HepG2 (cell line): ENCODE measurements at regions not wholly inside any gene's neighbourhood (a gene's known extent, or its start where the extent isn't known, plus 50 kb on each side); places are given as distances from the start of the nearest gene placed in this dataset.
A peak's percentile ranks its signal among the peaks of the same experiment; 100 is the strongest.

Source experiments
- ARNT ChIP-seq: fragments of 450-650 bp; IDR thresholded peaks from 2 replicates; pipeline ENCODE4 v1.6.1; 2017
- BRCA1 ChIP-seq: sonication (generic); formaldehyde crosslinking; IDR thresholded peaks from 2 replicates; pipeline ENCODE4 v1.4.0; 2020; ENCODE audit warnings: missing genetic modification reagents
- FOXK1 ChIP-seq: sonication (generic); formaldehyde crosslinking; IDR thresholded peaks from 2 replicates; pipeline ENCODE4 v1.4.0; 2020; ENCODE audit warnings: low read depth, missing genetic modification reagents, borderline replicate concordance
- HNF1A ChIP-seq, 2 experiments: sonication (generic) in 1 of 2; formaldehyde crosslinking in 1 of 2; IDR thresholded peaks; 2 replicates each; pipeline versions ENCODE4 v1.4.0 to v1.6.1; 2016 to 2020; ENCODE audit warnings: borderline replicate concordance in 1 of 2, low read depth in 1 of 2, mild to moderate bottlenecking in 1 of 2, missing genetic modification reagents in 1 of 2
- MAFG ChIP-seq: sonication (generic); formaldehyde crosslinking; IDR thresholded peaks from 2 replicates; pipeline ENCODE4 v1.5.1; 2020; ENCODE audit warnings: mild to moderate bottlenecking, missing genetic modification reagents
- RCOR2 ChIP-seq: IDR thresholded peaks from 2 replicates; pipeline ENCODE4 v1.6.1; 2016; ENCODE audit warnings: missing biosample characterization, missing genetic modification reagents
- RFXAP ChIP-seq: sonication (generic); formaldehyde crosslinking; IDR thresholded peaks from 2 replicates; pipeline ENCODE4 v1.4.0; 2020; ENCODE audit warnings: missing genetic modification reagents, borderline replicate concordance
- SMAD1 ChIP-seq: sonication (generic); formaldehyde crosslinking; IDR thresholded peaks from 2 replicates; pipeline ENCODE4 v1.4.0; 2020; ENCODE audit warnings: missing genetic modification reagents, low read depth, mild to moderate bottlenecking, borderline replicate concordance
- TOPORS ChIP-seq: sonication (generic); formaldehyde crosslinking; IDR thresholded peaks from 2 replicates; pipeline ENCODE4 v1.8.0; 2023; ENCODE audit warnings: mild to moderate bottlenecking, missing genetic modification reagents
- YEATS2 ChIP-seq: sonication (generic); formaldehyde crosslinking; IDR thresholded peaks from 2 replicates; pipeline ENCODE4 v1.4.0; 2020; ENCODE audit warnings: missing genetic modification reagents, borderline replicate concordance
- ZNF318 ChIP-seq: sonication (generic); formaldehyde crosslinking; IDR thresholded peaks from 2 replicates; pipeline ENCODE4 v1.4.0; 2020; ENCODE audit warnings: mild to moderate bottlenecking, missing genetic modification reagents
- ZNF331 ChIP-seq: sonication (generic); formaldehyde crosslinking; IDR thresholded peaks from 2 replicates; pipeline ENCODE4 v1.4.0; 2020; ENCODE audit warnings: missing genetic modification reagents
- ZNF343 ChIP-seq: sonication (generic); formaldehyde crosslinking; IDR thresholded peaks from 2 replicates; pipeline ENCODE4 v1.4.0; 2020; ENCODE audit warnings: mild to moderate bottlenecking, missing genetic modification reagents
- ZNF451 ChIP-seq: sonication (generic); formaldehyde crosslinking; IDR thresholded peaks from 2 replicates; pipeline ENCODE4 v1.5.0; 2020; ENCODE audit warnings: mild to moderate bottlenecking, missing genetic modification reagents
- ZNF546 ChIP-seq: sonication (generic); formaldehyde crosslinking; conservative IDR thresholded peaks from 2 replicates; pipeline ENCODE4 v1.8.1; 2023; ENCODE audit warnings: mild to moderate bottlenecking, missing genetic modification reagents
- ZNF569 ChIP-seq: sonication (generic); formaldehyde crosslinking; IDR thresholded peaks from 2 replicates; pipeline ENCODE4 v1.5.0; 2020; ENCODE audit warnings: mild to moderate bottlenecking, missing genetic modification reagents, moderate library complexity, borderline replicate concordance
- ZNF614 ChIP-seq: IDR thresholded peaks from 2 replicates; pipeline ENCODE4 v1.6.1; 2018; ENCODE audit warnings: missing biosample characterization, missing genetic modification reagents, inconsistent platforms, borderline replicate concordance
- ZNF674 ChIP-seq: sonication (generic); formaldehyde crosslinking; IDR thresholded peaks from 2 replicates; pipeline ENCODE4 v1.5.0; 2020; ENCODE audit warnings: low read depth, mild to moderate bottlenecking, missing genetic modification reagents
- ZNF850 ChIP-seq: sonication (generic); formaldehyde crosslinking; conservative IDR thresholded peaks from 2 replicates; pipeline ENCODE4 v1.9.0; 2021; ENCODE audit warnings: mild to moderate bottlenecking, missing genetic modification reagents

- no peak for TF ChIP-seq ZNF318 (CRISPR knock-in tag)
- no peak for TF ChIP-seq SMAD1 (CRISPR knock-in tag)
- TF ChIP-seq ZNF331 (CRISPR knock-in tag), result 0 out of 2 replicates have a peak, but pooled peaks have one; percentile 60
- TF ChIP-seq HNF1A (IDR thresholded peaks at IDR 0.05; ENCODE audit: low read depth), result 0 out of 2 replicates have a peak, but pooled peaks have one; percentile 18
- TF ChIP-seq HNF1A (CRISPR knock-in tag; IDR thresholded peaks at IDR 0.05; ENCODE audit: borderline replicate concordance), result peak; percentile 47; the same call in 1 of the 2 replicates
- no peak for TF ChIP-seq MAFG (CRISPR knock-in tag)
- TF ChIP-seq FOXK1 (CRISPR knock-in tag), result peak; percentile 86; the same call in 1 of the 2 replicates
- no peak for TF ChIP-seq ZNF674 (CRISPR knock-in tag)
- TF ChIP-seq ZNF569 (CRISPR knock-in tag), result no peak
- no peak for TF ChIP-seq ZNF343 (CRISPR knock-in tag)
- peak; percentile 68; the same call in 1 of the 2 replicates for TF ChIP-seq RCOR2 (CRISPR knock-in tag)
- no peak; the same call in 1 of the 2 replicates for TF ChIP-seq YEATS2
- TF ChIP-seq ZNF546 (CRISPR knock-in tag), result no peak
- no peak for TF ChIP-seq RFXAP
- no peak for TF ChIP-seq TOPORS (CRISPR knock-in tag)
- no peak for TF ChIP-seq ZNF451 (CRISPR knock-in tag)
- no peak for TF ChIP-seq ZNF850 (CRISPR knock-in tag)
- no peak for TF ChIP-seq BRCA1 (CRISPR knock-in tag)
- TF ChIP-seq ARNT, result no peak
- TF ChIP-seq ZNF614 (CRISPR knock-in tag), result peak; percentile 74
Measured at GRCh38 chr6:92364948-92365541, 1054.3 kb downstream of the EPHA7 start (continued).
